SK-N-SH (cell line): ENCODE measurements at regions not wholly inside any gene's neighbourhood (a gene's known extent, or its start where the extent isn't known, plus 50 kb on each side); places are given as distances from the start of the nearest gene placed in this dataset.

Source experiments
- CTCF ChIP-seq: fragments of 200-600 bp; sonication (generic); IDR thresholded peaks from 2 replicates; pipeline ENCODE4 v1.6.1; 2017; ENCODE audit warnings: antibody characterized with exemption, mild to moderate bottlenecking, moderate library complexity
- EP300 ChIP-seq, 2 experiments: IDR thresholded peaks; 2 replicates each; pipeline versions ENCODE4 v1.4.0 to v1.6.1; 2012; ENCODE audit warnings: borderline replicate concordance in 1 of 2, low read depth in 1 of 2, low read length in 1 of 2
- EZH2phosphoT487 ChIP-seq: fragments of 200-600 bp; sonication (generic); IDR thresholded peaks from 2 replicates; pipeline ENCODE4 v1.6.1; 2017; ENCODE audit warnings: low read depth, mixed run types, mild to moderate bottlenecking, antibody characterized with exemption, moderate library complexity, borderline replicate concordance
- GABPA ChIP-seq: IDR thresholded peaks from 2 replicates; pipeline ENCODE4 v1.4.0; 2012; ENCODE audit warnings: low read depth, mild to moderate bottlenecking
- GATA2 ChIP-seq: sonication (generic); formaldehyde crosslinking; IDR thresholded peaks from 2 replicates; pipeline ENCODE4 v1.5.0; 2020; ENCODE audit warnings: mild to moderate bottlenecking, missing genetic modification reagents
- MAX ChIP-seq: IDR thresholded peaks from 2 replicates; pipeline ENCODE4 v1.4.0; 2012; ENCODE audit warnings: low read depth
- MXI1 ChIP-seq: IDR thresholded peaks from 2 replicates; pipeline ENCODE4 v1.6.1; 2012; ENCODE audit warnings: mild to moderate bottlenecking, low read depth, low read length, improper control_type of control experiment
- RAD21 ChIP-seq: IDR thresholded peaks from 2 replicates; pipeline ENCODE4 v1.6.1; 2012; ENCODE audit warnings: mild to moderate bottlenecking, low read length
- YY1 ChIP-seq: IDR thresholded peaks from 2 replicates; pipeline ENCODE4 v1.4.0; 2012; ENCODE audit warnings: low read depth, mild to moderate bottlenecking
- ZBTB33 ChIP-seq: IDR thresholded peaks from 2 replicates; pipeline ENCODE4 v1.4.0; 2012; ENCODE audit warnings: low read depth, borderline replicate concordance
- TF ChIP-seq, protein P1 (sequence below): fragments of 150-350 bp; IDR thresholded peaks from 2 replicates; pipeline ENCODE4 v1.6.1; 2017; ENCODE audit warnings: antibody characterized with exemption, low read length, low read depth, borderline replicate concordance

GRCh38 chr1:82792151-82792550 is 991.4 kb downstream of the ADGRL2 start:
- TF ChIP-seq CTCF: no peak
- no peak for TF ChIP-seq GABPA
- TF ChIP-seq EP300 (IDR thresholded peaks at IDR 0.05; ENCODE audit: borderline replicate concordance in 1 of 2, low read depth in 1 of 2, low read length in 1 of 2): no peak
- TF ChIP-seq RAD21: no peak
- no peak for TF ChIP-seq ZBTB33
- no peak for TF ChIP-seq EZH2phosphoT487
- no peak for TF ChIP-seq MAX
- TF ChIP-seq GATA2 (CRISPR knock-in tag): no peak
- no peak for TF ChIP-seq YY1
- TF ChIP-seq, protein P1, sequence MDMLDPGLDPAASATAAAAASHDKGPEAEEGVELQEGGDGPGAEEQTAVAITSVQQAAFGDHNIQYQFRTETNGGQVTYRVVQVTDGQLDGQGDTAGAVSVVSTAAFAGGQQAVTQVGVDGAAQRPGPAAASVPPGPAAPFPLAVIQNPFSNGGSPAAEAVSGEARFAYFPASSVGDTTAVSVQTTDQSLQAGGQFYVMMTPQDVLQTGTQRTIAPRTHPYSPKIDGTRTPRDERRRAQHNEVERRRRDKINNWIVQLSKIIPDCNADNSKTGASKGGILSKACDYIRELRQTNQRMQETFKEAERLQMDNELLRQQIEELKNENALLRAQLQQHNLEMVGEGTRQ: no peak
- no peak for TF ChIP-seq MXI1
